ENCODE measurements at regions not wholly inside any gene's neighbourhood (a gene's known extent, or its start where the extent isn't known, plus 50 kb on each side); places are given as distances from the start of the nearest gene placed in this dataset.

DNA sequence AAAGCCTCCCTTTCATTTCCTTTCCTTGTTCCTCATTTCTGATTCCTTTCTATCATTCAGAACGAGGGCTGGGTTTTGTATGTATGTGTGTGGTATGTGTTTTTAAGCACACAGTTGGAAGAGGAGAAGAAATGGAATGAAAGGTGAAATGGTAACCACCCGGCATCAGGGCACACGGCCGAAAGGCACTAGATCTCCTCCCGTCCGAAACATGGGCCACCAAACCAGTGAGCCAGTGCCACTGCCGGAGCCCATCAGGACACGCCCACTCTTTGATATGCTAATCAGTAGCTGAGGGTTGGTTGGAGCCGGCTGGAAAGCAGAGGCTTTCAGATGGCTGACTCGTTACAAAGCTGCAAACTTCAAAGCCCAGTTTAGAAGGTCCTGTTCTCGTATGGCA is 228.6 kb upstream of the JARID2 start:
- H4K20me1 ChIP-seq (ENCODE audit: insufficient read depth, low read length): no peaks in the 10 kb centered on the region
- no peak for DNase-seq (ENCODE audit: low spot score)
- H3K9me2 ChIP-seq (ENCODE audit: insufficient read depth, low read length): no peaks in the 10 kb centered on the region
- H3K4me3 ChIP-seq (ENCODE audit: low read depth, low read length, poor library complexity, severe bottlenecking): no peak overlapping the region
- no peak for TF ChIP-seq EZH2phosphoT487 (IDR thresholded peaks at IDR 0.05; ENCODE audit: borderline replicate concordance, low read depth, low read length)
- TF ChIP-seq, protein P1, sequence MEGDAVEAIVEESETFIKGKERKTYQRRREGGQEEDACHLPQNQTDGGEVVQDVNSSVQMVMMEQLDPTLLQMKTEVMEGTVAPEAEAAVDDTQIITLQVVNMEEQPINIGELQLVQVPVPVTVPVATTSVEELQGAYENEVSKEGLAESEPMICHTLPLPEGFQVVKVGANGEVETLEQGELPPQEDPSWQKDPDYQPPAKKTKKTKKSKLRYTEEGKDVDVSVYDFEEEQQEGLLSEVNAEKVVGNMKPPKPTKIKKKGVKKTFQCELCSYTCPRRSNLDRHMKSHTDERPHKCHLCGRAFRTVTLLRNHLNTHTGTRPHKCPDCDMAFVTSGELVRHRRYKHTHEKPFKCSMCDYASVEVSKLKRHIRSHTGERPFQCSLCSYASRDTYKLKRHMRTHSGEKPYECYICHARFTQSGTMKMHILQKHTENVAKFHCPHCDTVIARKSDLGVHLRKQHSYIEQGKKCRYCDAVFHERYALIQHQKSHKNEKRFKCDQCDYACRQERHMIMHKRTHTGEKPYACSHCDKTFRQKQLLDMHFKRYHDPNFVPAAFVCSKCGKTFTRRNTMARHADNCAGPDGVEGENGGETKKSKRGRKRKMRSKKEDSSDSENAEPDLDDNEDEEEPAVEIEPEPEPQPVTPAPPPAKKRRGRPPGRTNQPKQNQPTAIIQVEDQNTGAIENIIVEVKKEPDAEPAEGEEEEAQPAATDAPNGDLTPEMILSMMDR (conservative IDR thresholded peaks at IDR 0.05; ENCODE audit: low read length): no peak
- POLR2A ChIA-PET: no interaction called here
- H3K4me1 ChIP-seq (ENCODE audit: insufficient read depth, low read length, poor library complexity, severe bottlenecking): no peaks in the 10 kb centered on the region
- intact Hi-C loops (cut with micrococcal nuclease; ENCODE audit: unreplicated experiment): no loop called here
- no TSS peak for BruUV-seq (replicated peaks)
- H3K36me3 ChIP-seq (ENCODE audit: insufficient read depth, low read length): no peaks in the 10 kb centered on the region
- CTCF ChIA-PET (ENCODE audit: unreplicated experiment): no interaction called here
- no peak overlapping the region for H2AFZ ChIP-seq (ENCODE audit: low read length)
- H3K79me2 ChIP-seq (ENCODE audit: insufficient read depth, low read depth, low read length): no peaks in the 10 kb centered on the region
- no peak overlapping the region for H3K27ac ChIP-seq (ENCODE audit: low read depth, low read length, poor library complexity, severe bottlenecking)
- H3K4me2 ChIP-seq (ENCODE audit: low read length): no peak overlapping the region
- no peaks in the 10 kb centered on the region for H3K9me3 ChIP-seq (ENCODE audit: low read length)

DNA sequence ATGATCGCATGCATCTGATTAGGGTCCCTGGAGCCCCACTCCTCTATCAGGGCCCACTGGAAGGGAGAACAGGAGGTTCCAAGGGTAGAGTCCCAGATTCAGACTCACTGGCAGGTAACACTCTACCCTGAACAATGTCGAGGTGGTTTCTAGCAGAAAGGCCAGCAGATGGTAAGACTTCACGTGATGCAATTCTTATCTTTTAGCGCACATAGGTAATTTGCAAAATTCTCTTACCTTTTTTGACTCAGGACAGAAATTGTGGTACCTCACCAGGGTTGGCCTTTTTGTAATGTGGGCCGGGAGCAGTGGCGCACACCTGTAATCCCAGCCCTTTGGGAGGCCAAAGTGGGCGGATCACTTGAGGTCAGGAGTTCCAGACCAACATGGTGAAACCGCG is 228.1 kb upstream of the JARID2 start:
- H3K4me3 ChIP-seq (ENCODE audit: low read depth, low read length, poor library complexity, severe bottlenecking): no peak overlapping the region
- intact Hi-C loops (cut with micrococcal nuclease; ENCODE audit: unreplicated experiment): no loop called here
- no peak for TF ChIP-seq EZH2phosphoT487 (IDR thresholded peaks at IDR 0.05; ENCODE audit: borderline replicate concordance, low read depth, low read length)
- TF ChIP-seq, protein P1 (conservative IDR thresholded peaks at IDR 0.05; ENCODE audit: low read length): no peak
- no peaks in the 10 kb centered on the region for H3K9me3 ChIP-seq (ENCODE audit: low read length)
- H3K36me3 ChIP-seq (ENCODE audit: insufficient read depth, low read length): no peaks in the 10 kb centered on the region
- no TSS peak for BruUV-seq (replicated peaks)
- no peak overlapping the region for H2AFZ ChIP-seq (ENCODE audit: low read length)
- ChIA-PET POLR2A (no interaction called here), CTCF (ENCODE audit: unreplicated experiment) (no interaction called here)
- no peaks in the 10 kb centered on the region for H3K4me1 ChIP-seq (ENCODE audit: insufficient read depth, low read length, poor library complexity, severe bottlenecking)
- H3K9me2 ChIP-seq (ENCODE audit: insufficient read depth, low read length): no peaks in the 10 kb centered on the region
- no peak overlapping the region for H3K27ac ChIP-seq (ENCODE audit: low read depth, low read length, poor library complexity, severe bottlenecking)
- H3K79me2 ChIP-seq (ENCODE audit: insufficient read depth, low read depth, low read length): no peaks in the 10 kb centered on the region
- DNase-seq (ENCODE audit: low spot score): no peak
- no peaks in the 10 kb centered on the region for H4K20me1 ChIP-seq (ENCODE audit: insufficient read depth, low read length)
- no peak overlapping the region for H3K4me2 ChIP-seq (ENCODE audit: low read length)

DNA sequence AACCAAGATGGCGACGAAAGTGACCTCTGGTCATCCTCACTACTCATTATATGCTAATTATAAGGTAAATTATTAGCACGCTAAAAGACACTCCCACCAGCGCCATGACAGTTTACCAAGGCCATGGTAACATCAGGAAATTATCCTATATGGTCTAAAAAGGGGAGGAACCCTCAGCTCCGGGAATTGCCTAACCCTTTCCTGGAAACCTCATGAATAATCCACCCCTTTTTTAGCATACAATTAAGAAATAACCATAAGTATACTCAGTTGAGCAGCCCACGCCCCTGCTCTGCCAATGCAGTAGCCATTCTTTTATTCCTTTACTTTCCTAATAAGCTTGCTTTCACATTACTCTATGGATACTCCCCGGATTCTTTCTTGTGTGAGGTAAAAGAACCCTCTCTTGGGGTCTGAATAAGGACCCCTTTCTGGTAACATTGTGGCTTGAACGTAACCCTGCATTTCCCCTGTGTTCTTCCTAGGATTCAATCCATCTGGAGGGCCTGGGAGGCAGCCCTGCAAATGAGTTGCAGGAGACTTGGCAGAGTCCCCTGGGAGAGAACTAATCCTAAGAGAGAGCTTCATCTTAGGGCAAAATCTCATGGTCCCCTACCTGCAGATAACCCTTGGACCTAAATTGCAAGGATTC is 225.6 kb upstream of the JARID2 start:
- no TSS peak for BruUV-seq (replicated peaks)
- ChIA-PET CTCF (ENCODE audit: unreplicated experiment) (no interaction called here), POLR2A (no interaction called here)

More for the DNA sequence above, 225.6 kb upstream of the JARID2 start:
- H3K36me3 ChIP-seq (ENCODE audit: insufficient read depth, low read length): no peaks in the 10 kb centered on the region
- no peaks in the 10 kb centered on the region for H3K9me2 ChIP-seq (ENCODE audit: insufficient read depth, low read length)
- no peak overlapping the region for H3K4me3 ChIP-seq (ENCODE audit: low read depth, low read length, poor library complexity, severe bottlenecking)
- H3K4me1 ChIP-seq (ENCODE audit: insufficient read depth, low read length, poor library complexity, severe bottlenecking): no peaks in the 10 kb centered on the region
- no peaks in the 10 kb centered on the region for H4K20me1 ChIP-seq (ENCODE audit: insufficient read depth, low read length)
- intact Hi-C loops (cut with micrococcal nuclease; ENCODE audit: unreplicated experiment): no loop called here
- no peaks in the 10 kb centered on the region for H3K9me3 ChIP-seq (ENCODE audit: low read length)
- no peak overlapping the region for H2AFZ ChIP-seq (ENCODE audit: low read length)
- H3K79me2 ChIP-seq (ENCODE audit: insufficient read depth, low read depth, low read length): no peaks in the 10 kb centered on the region
- no peak for DNase-seq (ENCODE audit: low spot score)
- no peak overlapping the region for H3K27ac ChIP-seq (ENCODE audit: low read depth, low read length, poor library complexity, severe bottlenecking)
- TF ChIP-seq, protein P1 (conservative IDR thresholded peaks at IDR 0.05; ENCODE audit: low read length): no peak
- TF ChIP-seq EZH2phosphoT487 (IDR thresholded peaks at IDR 0.05; ENCODE audit: borderline replicate concordance, low read depth, low read length): no peak
- no peak overlapping the region for H3K4me2 ChIP-seq (ENCODE audit: low read length)
